Peyer's patch (tissue), 4 donors: ENCODE measurements at regions not wholly inside any gene's neighbourhood (a gene's known extent, or its start where the extent isn't known, plus 50 kb on each side); places are given as distances from the start of the nearest gene placed in this dataset.

Experiments used
- CTCF ChIP-seq, 6 experiments: fragments of 450-650 bp in 4 of 6; fragments of 200-600 bp in 2 of 6; sonication (generic) in 1 of 6; IDR thresholded peaks; one replicate each; pipeline ENCODE4 v1.5.1; 2017 to 2019; ENCODE audit warnings: antibody characterized with exemption in 6 of 6, mild to moderate bottlenecking in 3 of 6, moderate library complexity in 1 of 6
- POLR2A ChIP-seq, 2 donors: fragments of 450-650 bp; IDR thresholded peaks; one replicate each; pipeline ENCODE4 v1.5.1; 2017; ENCODE audit warnings: antibody characterized with exemption in 2 of 2, mild to moderate bottlenecking in 2 of 2, moderate library complexity in 2 of 2

DNA sequence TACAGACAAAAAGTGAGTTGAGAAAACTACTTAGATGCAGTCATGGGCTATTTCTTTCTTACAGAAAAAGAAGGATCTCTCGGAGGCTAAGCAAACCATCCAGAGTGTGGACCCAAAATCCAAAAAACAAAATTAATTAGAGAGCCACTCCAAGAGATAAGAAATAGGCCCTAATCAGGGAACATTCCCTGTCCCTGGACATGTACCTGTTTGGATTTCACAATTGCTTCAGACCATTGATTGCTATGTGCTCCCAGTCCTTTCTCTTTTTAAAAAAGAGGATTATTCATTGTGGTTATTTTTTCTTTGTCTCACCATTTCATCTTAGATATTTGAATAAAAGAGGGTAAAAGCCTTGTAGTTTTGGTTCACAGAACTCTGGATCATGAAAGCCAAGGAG is 549.9 kb downstream of the ETNK1 start:
- TF ChIP-seq CTCF (IDR thresholded peaks at IDR 0.05) (no peak), POLR2A (IDR thresholded peaks at IDR 0.05) (no peak)
